ENCODE measurements at regions not wholly inside any gene's neighbourhood (a gene's known extent, or its start where the extent isn't known, plus 50 kb on each side); places are given as distances from the start of the nearest gene placed in this dataset.

GRCh38 chr21:24896735-24897124 lies 710.6 kb downstream of the MRPL39 start:
- DNase-seq: no peak
- intact Hi-C loops (cut with DNase I): no loop called here
- ATAC-seq (ENCODE audit: poor library complexity): no peak

- ATAC-seq (ENCODE audit: poor library complexity): no peak
- DNase-seq: no peak
- intact Hi-C loops (cut with DNase I): no loop called here
These were observed 711.2 kb downstream of the MRPL39 start for GRCh38 chr21:24895885-24896734.

DNA sequence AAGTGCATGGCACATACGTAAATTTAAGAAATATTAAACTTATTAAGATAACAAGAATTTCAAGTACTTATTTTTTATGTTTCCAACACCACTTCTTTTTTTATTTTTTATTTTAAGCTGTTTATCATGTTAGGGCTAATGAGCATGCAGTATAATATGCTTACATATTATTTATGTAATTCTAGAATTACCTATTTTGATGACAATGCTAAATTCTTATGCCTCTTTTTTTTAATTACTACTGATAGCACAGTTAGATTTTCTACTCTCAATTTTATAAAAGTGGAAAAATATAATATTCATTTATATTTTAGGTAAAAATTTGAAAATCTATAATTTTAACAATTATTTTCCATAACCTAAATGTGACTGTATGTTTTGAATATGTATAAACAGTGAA lies 713.0 kb downstream of the MRPL39 start:
- DNase-seq: no peak
- intact Hi-C loops (cut with DNase I): no loop called here
- no peak for ATAC-seq (ENCODE audit: poor library complexity)

DNA sequence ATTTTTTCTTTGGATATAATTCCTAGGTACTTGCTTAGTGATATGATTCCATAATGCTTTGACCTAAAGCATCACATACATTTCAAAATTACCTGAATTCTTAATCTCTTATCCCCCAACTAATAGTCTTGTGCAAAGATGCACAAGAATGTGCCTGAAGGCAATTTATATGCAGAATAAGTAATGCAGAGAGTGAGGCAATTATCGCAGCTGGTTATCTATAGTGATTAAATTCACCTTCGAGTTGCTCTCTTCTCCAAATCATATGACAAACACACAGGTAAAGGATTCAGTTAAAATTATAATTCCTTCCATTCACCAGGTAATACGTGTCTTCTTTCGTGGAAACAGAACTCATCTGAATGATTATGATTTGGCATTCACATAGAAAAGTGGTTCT lies 717.3 kb downstream of the MRPL39 start:
- DNase-seq: no peak
- intact Hi-C loops (cut with DNase I): no loop called here
- ATAC-seq (ENCODE audit: poor library complexity): no peak

DNA sequence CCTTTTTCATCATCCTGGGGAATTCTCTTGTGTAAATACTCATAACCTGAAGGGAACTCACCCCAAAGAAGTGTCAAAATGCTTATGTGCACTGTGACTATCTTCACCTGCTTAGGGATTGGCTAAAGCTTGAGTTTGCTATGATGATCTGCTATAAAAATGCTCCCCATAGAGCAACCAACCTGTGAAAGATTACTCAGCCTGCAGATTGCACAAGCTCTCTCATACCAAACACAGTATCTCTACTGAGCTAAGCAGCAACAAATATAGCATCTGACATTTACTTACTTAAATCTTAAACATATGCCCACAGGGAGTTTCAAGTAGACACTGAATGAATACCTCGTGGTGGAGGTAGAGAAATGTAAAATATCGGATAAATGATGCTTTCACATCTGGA lies 725.8 kb downstream of the MRPL39 start:
- intact Hi-C loops (cut with DNase I): no loop called here
- no peak for ATAC-seq (ENCODE audit: poor library complexity)
- DNase-seq: no peak

DNA sequence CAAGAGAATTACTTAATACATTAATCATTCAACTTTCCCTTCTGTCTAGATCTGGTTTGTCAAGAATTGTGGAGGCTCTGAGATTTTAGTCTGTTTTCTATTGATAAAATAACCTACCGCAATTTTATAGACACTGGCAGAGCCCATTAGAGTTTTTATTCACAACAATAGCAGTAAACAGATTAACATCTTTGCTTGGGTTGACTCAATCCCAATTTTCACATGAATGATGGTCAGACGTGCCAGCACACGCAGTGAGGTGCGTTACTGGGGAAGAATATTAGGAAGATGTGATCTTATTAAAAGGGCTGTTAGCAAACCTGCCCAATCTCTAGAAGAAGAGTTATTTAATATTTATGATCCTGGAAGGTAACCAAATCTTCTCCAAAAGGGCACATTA lies 736.6 kb downstream of the MRPL39 start:
- intact Hi-C loops (cut with DNase I): no loop called here
- ATAC-seq (ENCODE audit: poor library complexity) (no peak), DNase-seq (no peak)

- intact Hi-C loops (cut with DNase I): no loop called here
- DNase-seq (no peak), ATAC-seq (ENCODE audit: poor library complexity) (no peak)
These were observed 737.4 kb downstream of the MRPL39 start for GRCh38 chr21:24869862-24870261.

DNA sequence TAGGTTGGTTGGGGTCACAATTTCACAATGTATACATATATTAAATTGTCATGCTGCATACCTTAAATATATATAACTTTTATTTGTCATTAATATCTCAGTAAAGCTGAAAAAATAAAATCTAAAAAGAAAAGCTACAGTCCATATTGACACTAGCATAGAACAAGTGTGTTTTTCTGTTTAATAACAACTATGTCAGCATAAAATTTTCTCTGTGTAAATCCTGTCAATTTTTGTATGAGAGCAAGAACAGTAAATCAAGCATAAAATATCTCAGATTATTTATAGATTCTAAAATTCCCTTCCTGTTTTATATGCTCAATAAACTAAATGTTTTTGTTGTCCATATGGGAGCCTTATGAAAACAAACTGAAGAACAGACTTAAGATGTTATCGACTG lies 739.2 kb downstream of the MRPL39 start:
- ATAC-seq (ENCODE audit: poor library complexity) (no peak), DNase-seq (no peak)
- intact Hi-C loops (cut with DNase I): no loop called here

GRCh38 chr21:24861471-24861870 lies 745.8 kb downstream of the MRPL39 start:
- ATAC-seq (ENCODE audit: poor library complexity) (no peak), DNase-seq (no peak)
- intact Hi-C loops (cut with DNase I): no loop called here

GRCh38 chr21:24856326-24856725 lies 751.0 kb downstream of the MRPL39 start:
- ATAC-seq (ENCODE audit: poor library complexity) (no peak), DNase-seq (no peak)
- intact Hi-C loops (cut with DNase I): no loop called here

DNA sequence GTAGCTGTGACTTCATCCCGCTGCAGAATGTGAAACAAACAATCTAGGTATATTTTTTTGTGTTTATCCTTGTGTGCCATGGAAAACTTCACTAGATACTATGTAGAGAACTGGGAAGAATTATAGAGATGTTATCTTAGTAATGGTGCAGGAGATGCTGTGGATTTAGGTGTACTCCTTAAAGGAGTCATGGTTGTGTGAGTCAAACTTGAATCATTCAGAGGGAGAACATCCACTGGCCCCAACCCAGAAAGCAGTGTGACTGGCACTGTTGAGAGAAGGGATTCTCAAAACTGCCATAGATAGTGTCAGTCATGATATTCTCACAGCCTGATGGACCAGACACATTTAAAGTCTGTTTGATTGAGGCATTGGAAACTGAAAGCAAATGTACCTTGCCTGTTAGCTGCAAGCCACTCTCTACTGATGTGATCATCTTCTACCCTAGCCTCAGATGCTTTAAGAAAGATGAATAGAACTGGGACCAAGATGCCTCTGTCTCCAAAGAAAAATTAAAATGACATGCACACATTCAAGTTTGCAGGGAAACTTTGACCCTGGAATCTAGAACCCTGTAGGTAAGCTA lies 754.6 kb downstream of the MRPL39 start:
- ATAC-seq (ENCODE audit: poor library complexity) (no peak), DNase-seq (no peak)
- intact Hi-C loops (cut with DNase I): no loop called here

- no peak for ATAC-seq (ENCODE audit: poor library complexity)
These were observed 757.2 kb downstream of the MRPL39 start for GRCh38 chr21:24850121-24850520.

DNA sequence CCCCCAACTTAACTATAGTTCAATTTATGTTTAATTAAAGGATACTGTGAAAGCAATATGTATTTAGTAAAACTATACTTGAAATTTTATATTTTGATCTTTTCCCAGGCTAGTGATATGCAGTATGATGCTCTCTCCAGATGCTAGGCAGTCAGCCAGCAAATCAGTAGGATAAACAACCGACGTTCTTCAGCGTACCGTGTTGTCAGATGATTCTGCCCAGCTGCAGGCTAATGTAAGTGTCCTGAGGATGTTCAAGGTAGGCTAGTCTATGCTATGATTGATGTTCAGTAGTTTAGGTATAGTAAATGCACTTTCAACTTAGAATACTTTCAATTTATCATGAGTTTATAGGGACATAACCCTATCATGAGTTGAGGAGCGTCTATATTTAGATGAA lies 762.6 kb downstream of the MRPL39 start:
- ATAC-seq (ENCODE audit: poor library complexity): no peak
- intact Hi-C loops (cut with DNase I): no loop called here
- no peak for DNase-seq

More at GRCh38 chr21:24850121-24850520, 757.2 kb downstream of the MRPL39 start:
- DNase-seq: no peak
- intact Hi-C loops (cut with DNase I): no loop called here

GRCh38 chr21:24840287-24840686 lies 767.0 kb downstream of the MRPL39 start:
- DNase-seq (no peak), ATAC-seq (ENCODE audit: poor library complexity) (no peak)
- intact Hi-C loops (cut with DNase I): no loop called here

- ATAC-seq (ENCODE audit: poor library complexity): no peak
- DNase-seq: no peak
- intact Hi-C loops (cut with DNase I): no loop called here
These were observed 774.3 kb downstream of the MRPL39 start for GRCh38 chr21:24832961-24833360.

DNA sequence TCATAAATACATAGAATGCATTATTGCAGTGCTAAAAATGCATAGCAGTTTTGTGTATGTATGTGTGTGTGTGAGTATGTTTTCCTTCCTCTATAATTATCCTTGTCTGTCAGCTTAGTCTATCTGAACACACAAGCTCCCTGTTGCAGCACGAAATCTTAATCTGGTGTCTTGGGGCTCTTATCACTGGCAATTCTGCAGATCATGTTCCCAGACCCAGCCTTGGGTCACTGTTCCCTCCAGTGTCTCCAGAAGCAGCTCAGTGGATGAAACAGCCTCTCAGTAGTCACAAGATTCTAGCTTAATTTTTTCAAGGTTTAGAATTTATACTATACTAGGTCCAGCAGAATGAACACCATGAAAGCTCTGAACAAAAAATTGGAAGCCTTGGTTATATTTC lies 777.9 kb downstream of the MRPL39 start:
- DNase-seq (no peak), ATAC-seq (ENCODE audit: poor library complexity) (peak; percentile 29)
- intact Hi-C loops (cut with DNase I): no loop called here

DNA sequence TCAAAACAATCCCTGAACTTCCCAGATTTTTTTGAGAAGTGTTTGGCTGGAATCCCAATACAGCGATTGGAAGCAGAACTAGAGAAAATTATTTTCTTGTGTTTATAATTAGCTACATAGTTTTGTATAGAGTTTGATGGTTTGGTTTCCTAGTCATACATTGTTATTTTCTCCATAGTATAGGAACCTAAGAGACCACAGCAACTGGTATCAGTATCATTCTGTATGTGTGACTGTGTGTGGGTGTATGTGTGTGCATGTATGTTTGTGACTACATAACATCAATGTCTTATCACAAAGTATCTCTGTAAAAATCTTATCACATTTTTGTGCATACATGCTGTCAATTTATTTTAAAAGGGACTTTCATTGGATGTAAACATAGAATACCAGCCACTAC lies 780.5 kb downstream of the MRPL39 start:
- DNase-seq: no peak
- no peak for ATAC-seq (ENCODE audit: poor library complexity)
- intact Hi-C loops (cut with DNase I): no loop called here

GRCh38 chr21:24825348-24825747 lies 781.9 kb downstream of the MRPL39 start:
- ATAC-seq (ENCODE audit: poor library complexity): no peak
- intact Hi-C loops (cut with DNase I): no loop called here
- no peak for DNase-seq

DNA sequence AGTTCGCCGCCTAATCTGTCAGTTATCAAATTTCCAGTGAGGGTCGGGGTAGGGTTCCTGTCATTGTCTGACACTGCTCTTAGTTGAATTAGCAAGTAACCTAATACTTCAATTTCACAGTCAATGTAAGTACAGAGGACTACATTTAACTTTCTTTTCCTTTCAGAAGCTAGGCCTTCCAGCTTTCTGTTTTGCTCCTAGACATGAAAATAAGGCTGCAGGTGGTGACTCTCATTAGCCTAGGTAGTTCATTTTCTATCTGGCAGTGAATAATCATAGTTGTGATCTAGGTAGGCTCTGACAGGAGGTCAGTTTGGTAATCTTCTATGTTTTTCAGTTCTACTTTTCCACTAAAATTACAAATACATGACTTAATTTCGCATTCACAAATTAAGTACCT lies 783.1 kb downstream of the MRPL39 start:
- ATAC-seq (ENCODE audit: poor library complexity) (no peak), DNase-seq (no peak)
- intact Hi-C loops (cut with DNase I): no loop called here

GRCh38 chr21:24823247-24823646 lies 784.0 kb downstream of the MRPL39 start:
- DNase-seq (no peak), ATAC-seq (ENCODE audit: poor library complexity) (no peak)
- intact Hi-C loops (cut with DNase I): no loop called here

GRCh38 chr21:24785033-24785432 lies 822.2 kb downstream of the MRPL39 start:
- intact Hi-C loops (cut with DNase I): no loop called here
- DNase-seq: no peak
- ATAC-seq (ENCODE audit: poor library complexity): no peak
